IMR-90 (cell line): ENCODE measurements at regions not wholly inside any gene's neighbourhood (a gene's known extent, or its start where the extent isn't known, plus 50 kb on each side); places are given as distances from the start of the nearest gene placed in this dataset.

ENCODE experiments used
- ATAC-seq: fragments of 200-7000 bp; cut with Tn5 transposase; 2 replicates; pipeline ENCODE4 v1.9.1; 2020; ENCODE audit warnings: low read depth, mild to moderate bottlenecking, moderate library complexity
- BruUV-seq: library from RNA; stranded (reverse); fragments of 400-500 nt; replicated peaks from 2 replicates; lab custom pipeline; 2021; lab: Mats Ljungman, UMichigan
- CTCF ChIA-PET: fragments of 300-600 bp; formaldehyde crosslinking; extraction: SDS; loops from one replicate; lab custom pipeline; 2021; ENCODE audit warnings: antibody characterized with exemption; lab: Yijun Ruan, JAX
- POLR2A ChIA-PET: fragments of 300-600 bp; sonication (Branson Sonifier 250); formaldehyde crosslinking; loops from one replicate; lab custom pipeline; 2022; ENCODE audit warnings: antibody characterized with exemption; ENCODE audit not compliant: unreplicated experiment; lab: Charles Lee
- DNase-seq: peaks from one replicate; pipeline ENCODE4 v3.0.0; 2013
- H2AFZ ChIP-seq: replicated peaks from 2 replicates; pipeline ENCODE3; 2013; ENCODE audit warnings: low read length, mild to moderate bottlenecking; ENCODE audit not compliant: poor library complexity
- H2AK5ac ChIP-seq: 2 replicates; pipeline ENCODE4 v1.6.1; 2013; ENCODE audit warnings: low read depth, low read length, inconsistent platforms
- H2AK9ac ChIP-seq: replicated peaks from 2 replicates; pipeline ENCODE3; 2013; ENCODE audit warnings: mild to moderate bottlenecking, low read depth, low read length, moderate library complexity; ENCODE audit not compliant: poor library complexity
- H2BK120ac ChIP-seq: 2 replicates; pipeline ENCODE4 v1.6.1; 2013; ENCODE audit warnings: low read depth, low read length, inconsistent platforms
- H2BK15ac ChIP-seq: 3 replicates; pipeline ENCODE4 v1.6.1; 2013; ENCODE audit warnings: low read depth, low read length, inconsistent platforms
- H2BK20ac ChIP-seq: 2 replicates; pipeline ENCODE4 v1.6.1; 2013; ENCODE audit warnings: low read depth, mild to moderate bottlenecking, inconsistent platforms, low read length, moderate library complexity
- H2BK5ac ChIP-seq: 2 replicates; pipeline ENCODE4 v1.6.1; 2013; ENCODE audit warnings: mild to moderate bottlenecking, low read depth, low read length, inconsistent platforms; ENCODE audit not compliant: poor library complexity, severe bottlenecking
- H3K14ac ChIP-seq: replicated peaks from 2 replicates; pipeline ENCODE4 v1.6.1; 2013; ENCODE audit warnings: low read depth, low read length, inconsistent platforms
- H3K18ac ChIP-seq: 2 replicates; pipeline ENCODE4 v1.6.1; 2013; ENCODE audit warnings: low read depth, low read length, control low read depth
- H3K23ac ChIP-seq: 2 replicates; pipeline ENCODE4 v1.6.1; 2013; ENCODE audit warnings: low read depth, low read length, inconsistent platforms
- H3K27ac ChIP-seq: 2 replicates; pipeline ENCODE4 v1.5.1; 2013; ENCODE audit warnings: mild to moderate bottlenecking, control low read depth, low read length; ENCODE audit not compliant: insufficient read depth
- H3K27me3 ChIP-seq: 2 replicates; pipeline ENCODE4 v1.6.1; 2013; ENCODE audit warnings: low read length; ENCODE audit not compliant: control insufficient read depth, insufficient read depth
- H3K36me3 ChIP-seq: 2 replicates; pipeline ENCODE4 v1.6.1; 2013; ENCODE audit warnings: low read length, mixed read lengths; ENCODE audit not compliant: control insufficient read depth, insufficient read depth
- H3K4ac ChIP-seq: 2 replicates; pipeline ENCODE4 v1.6.1; 2013; ENCODE audit warnings: low read depth, low read length, inconsistent platforms
- H3K4me1 ChIP-seq: 2 replicates; pipeline ENCODE4 v1.6.1; 2013; ENCODE audit warnings: low read length, mixed read lengths; ENCODE audit not compliant: control insufficient read depth, insufficient read depth
- H3K4me2 ChIP-seq: 2 replicates; pipeline ENCODE4 v1.6.1; 2013; ENCODE audit warnings: low read depth, mild to moderate bottlenecking, control low read depth, low read length, moderate library complexity
- H3K4me3 ChIP-seq: 2 replicates; pipeline ENCODE4 v1.5.1; 2013; ENCODE audit warnings: low read depth, mild to moderate bottlenecking, control low read depth, low read length, moderate library complexity; ENCODE audit not compliant: insufficient read depth
- H3K56ac ChIP-seq: 2 replicates; pipeline ENCODE4 v1.6.1; 2013; ENCODE audit warnings: low read length, inconsistent platforms; ENCODE audit not compliant: insufficient read depth; ENCODE audit errors: extremely low read depth
- H3K79me1 ChIP-seq, 2 experiments: 2 replicates each; pipeline ENCODE4 v1.6.1; 2013; ENCODE audit warnings: low read length in 2 of 2, inconsistent platforms in 1 of 2, low read depth in 1 of 2
- H3K9ac ChIP-seq: 2 replicates; pipeline ENCODE4 v1.6.1; 2013; ENCODE audit warnings: low read depth, low read length, control low read depth
- H3K9me1 ChIP-seq: 2 replicates; pipeline ENCODE4 v1.6.1; 2013; ENCODE audit warnings: low read length, inconsistent platforms; ENCODE audit not compliant: insufficient read depth
- H3K9me3 ChIP-seq: 2 replicates; pipeline ENCODE4 v1.6.1; 2013; ENCODE audit warnings: low read length; ENCODE audit not compliant: control insufficient read depth, insufficient read depth
- H4K20me1 ChIP-seq: 2 replicates; pipeline ENCODE4 v1.6.1; 2013; ENCODE audit warnings: low read length, inconsistent platforms; ENCODE audit not compliant: insufficient read depth
- H4K5ac ChIP-seq: 2 replicates; pipeline ENCODE4 v1.6.1; 2013; ENCODE audit warnings: mild to moderate bottlenecking, low read depth, low read length, control low read depth
- H4K8ac ChIP-seq, 2 experiments: 2 replicates each; pipeline ENCODE4 v1.6.1; 2013; ENCODE audit warnings: low read depth in 2 of 2, low read length in 2 of 2, control low read depth in 1 of 2, inconsistent platforms in 1 of 2
- H4K91ac ChIP-seq: 2 replicates; pipeline ENCODE4 v1.6.1; 2013; ENCODE audit warnings: low read depth, low read length, inconsistent platforms; ENCODE audit not compliant: insufficient read depth
- BHLHE40 ChIP-seq: fragments of 150-350 bp; IDR thresholded peaks from 2 replicates; pipeline ENCODE4 v1.6.1; 2016; ENCODE audit warnings: mild to moderate bottlenecking, low read depth, low read length
- CEBPB ChIP-seq: IDR thresholded peaks from 2 replicates; pipeline ENCODE4 v1.6.1; 2012; ENCODE audit warnings: low read depth, low read length, improper control_type of control experiment
- CHD1 ChIP-seq: IDR thresholded peaks from 2 replicates; pipeline ENCODE4 v1.6.1; 2012; ENCODE audit warnings: low read depth, low read length, improper control_type of control experiment
- CTCF ChIP-seq: conservative IDR thresholded peaks from 2 replicates; pipeline ENCODE4 v1.5.1; 2012; ENCODE audit warnings: mild to moderate bottlenecking, low read depth, low read length, improper control_type of control experiment
- FOS ChIP-seq: fragments of 150-350 bp; IDR thresholded peaks from 2 replicates; pipeline ENCODE4 v1.6.1; 2016; ENCODE audit warnings: low read depth, low read length
- MAFK ChIP-seq: IDR thresholded peaks from 2 replicates; pipeline ENCODE4 v1.6.1; 2012; ENCODE audit warnings: low read depth, low read length, improper control_type of control experiment
- MXI1 ChIP-seq: IDR thresholded peaks from 2 replicates; pipeline ENCODE4 v1.6.1; 2012; ENCODE audit warnings: low read depth, mild to moderate bottlenecking, low read length, moderate library complexity, borderline replicate concordance
- NFE2L2 ChIP-seq: fragments of 150-350 bp; IDR thresholded peaks from 2 replicates; pipeline ENCODE4 v1.6.1; 2016; ENCODE audit warnings: low read depth, mild to moderate bottlenecking, low read length
- POLR2A ChIP-seq: IDR thresholded peaks from 2 replicates; pipeline ENCODE4 v1.6.1; 2012; ENCODE audit warnings: mild to moderate bottlenecking, low read depth, low read length
- RAD21 ChIP-seq: IDR thresholded peaks from 2 replicates; pipeline ENCODE4 v1.6.1; 2012; ENCODE audit warnings: low read length, improper control_type of control experiment
- RFX5 ChIP-seq: IDR thresholded peaks from 2 replicates; pipeline ENCODE4 v1.8.0; 2012; ENCODE audit warnings: low read depth, mild to moderate bottlenecking, low read length, moderate library complexity
- SMC3 ChIP-seq: fragments of 150-350 bp; IDR thresholded peaks from 2 replicates; pipeline ENCODE4 v1.6.1; 2016; ENCODE audit warnings: low read depth, mild to moderate bottlenecking, antibody characterized with exemption, low read length, moderate library complexity
- WGBS, 2 experiments: methylation state at CpG; one replicate each; pipeline versions ENCODE4 v1.1.5 to v1.1.7; 2013; ENCODE audit warnings: missing lambda C conversion rate in 2 of 2; ENCODE audit not compliant: insufficient read length in 1 of 2; ENCODE audit errors: extremely low coverage in 2 of 2; 5-methylcytosine and 5-hydroxymethylcytosine counted together
- dilution Hi-C: fragments of 300-500 bp; cut with HindIII; formaldehyde crosslinking; loops from one replicate; pipeline ENCODE4 v1.14.3; 2018; ENCODE audit warnings: low sequenced_read_pairs; ENCODE audit not compliant: unreplicated experiment
- in situ Hi-C: fragments of 300-500 bp; cut with MboI; formaldehyde crosslinking; loops from 3 replicates; pipeline ENCODE4 v1.14.3; 2019; ENCODE audit warnings: low sequenced_read_pairs, inconsistent platforms, mixed read lengths
- intact Hi-C: fragments of 100-400 bp; cut with micrococcal nuclease; formaldehyde crosslinking; loops from 2 replicates; pipeline ENCODE4 v1.10.0; 2022

- peak; percentile 43; the same call in 1 of the 2 replicates for TF ChIP-seq BHLHE40
- TF ChIP-seq POLR2A: peak; percentile 69; the same call in 1 of the 2 replicates
- TF ChIP-seq CHD1: no peak; the same call in 1 of the 2 replicates
- peak; percentile 27; the same call in 1 of the 2 replicates for TF ChIP-seq SMC3
Observed at GRCh38 chr5:159773062-159773924, 143.0 kb upstream of the ADRA1B start (continued).

GRCh38 chr5:159774476-159775031 is 141.7 kb upstream of the ADRA1B start:
- H3K9ac ChIP-seq: no peak overlapping the region
- dilution Hi-C loops (no loop called here), intact Hi-C loops (loop anchor here (5.0 kb wide), 1 partner anchor 143 kb away; the partner anchor contains the start of gene ADRA1B), in situ Hi-C loops (loop anchor here (25.0 kb wide), 1 partner anchor 612 kb away; no protein-coding TSS in a partner anchor)
- no peak overlapping the region for H3K14ac ChIP-seq
- peak overlapping the region; percentile 32 for H4K91ac ChIP-seq
- H2BK5ac ChIP-seq: no peak overlapping the region
- H3K4me1 ChIP-seq: peaks cover 3% of the 10 kb centered on the region; the same call in 1 of the 2 replicates
- no peak overlapping the region for H3K4me2 ChIP-seq
- H4K5ac ChIP-seq: no peak overlapping the region
- ATAC-seq (no peak), DNase-seq (no peak)
- no peaks in the 10 kb centered on the region for H3K27me3 ChIP-seq
- H4K20me1 ChIP-seq: no peaks in the 10 kb centered on the region
- no peak overlapping the region for H2AFZ ChIP-seq
- no peak overlapping the region for H3K27ac ChIP-seq
- H3K18ac ChIP-seq: no peak overlapping the region
- H2BK20ac ChIP-seq: peak overlapping the region; percentile 96; the same call in 1 of the 2 replicates
- BruUV-seq: no TSS peak
- WGBS, 2 experiments: 92% methylated on average over 7 of the region's 9 CpGs; no CpG with 5 or more reads in 1 of the 2 experiments
- no peak overlapping the region for H3K56ac ChIP-seq
- ChIA-PET CTCF (no interaction called here), POLR2A (interaction anchor here (0.7 kb wide), 1 partner anchor 10 kb away, joined by 5 read pairs; no protein-coding TSS in a partner anchor)
- peak overlapping the region; percentile 92; the same call in 2 of the 3 replicates for H2BK15ac ChIP-seq
- no peaks in the 10 kb centered on the region for H3K36me3 ChIP-seq
- no peaks in the 10 kb centered on the region for H3K79me1 ChIP-seq
- H3K9me1 ChIP-seq: peaks cover under 1% of the 10 kb centered on the region; the same call in 1 of the 2 replicates
- no peak overlapping the region for H3K4me3 ChIP-seq
- H3K4ac ChIP-seq: peak overlapping the region; percentile 92
- H2AK5ac ChIP-seq: peak overlapping the region; percentile 88; the same call in 1 of the 2 replicates
- no peak overlapping the region for H4K8ac ChIP-seq
- H2BK120ac ChIP-seq: peak overlapping the region; percentile 38; the same call in 1 of the 2 replicates
- H3K9me3 ChIP-seq: no peaks in the 10 kb centered on the region
- H3K23ac ChIP-seq: no peak overlapping the region
- H2AK9ac ChIP-seq: no peak overlapping the region
- no peak for TF ChIP-seq CTCF
- no peak for TF ChIP-seq MAFK
- no peak for TF ChIP-seq NFE2L2
- TF ChIP-seq SMC3: no peak
- no peak for TF ChIP-seq MXI1
- TF ChIP-seq RFX5: no peak
- no peak for TF ChIP-seq CHD1
- TF ChIP-seq CEBPB: no peak
- TF ChIP-seq POLR2A: no peak
- TF ChIP-seq FOS: no peak
- TF ChIP-seq BHLHE40: no peak
- no peak for TF ChIP-seq RAD21
